Endodermal cell (in vitro differentiated cells): ENCODE measurements at regions not wholly inside any gene's neighbourhood (a gene's known extent, or its start where the extent isn't known, plus 50 kb on each side); places are given as distances from the start of the nearest gene placed in this dataset.
A peak's percentile ranks its signal among the peaks of the same experiment; 100 is the strongest.

Source experiments
- DNase-seq: peaks from one replicate; pipeline ENCODE4 v3.0.0-alpha.2; 2017
- H3K27ac ChIP-seq: 2 replicates; pipeline ENCODE4 v1.5.1; 2013; ENCODE audit warnings: mild to moderate bottlenecking, low read depth, low read length, moderate library complexity
- H3K27me3 ChIP-seq: 2 replicates; pipeline ENCODE4 v1.6.1; 2013; ENCODE audit warnings: mild to moderate bottlenecking, low read length, moderate library complexity; ENCODE audit not compliant: insufficient read depth, control insufficient read depth, poor library complexity, severe bottlenecking
- H3K36me3 ChIP-seq: 2 replicates; pipeline ENCODE4 v1.7.0; 2013; ENCODE audit warnings: mild to moderate bottlenecking, low read length, moderate library complexity; ENCODE audit not compliant: control insufficient read depth, insufficient read depth
- H3K4me1 ChIP-seq: one replicate; pipeline ENCODE4 v1.7.0; 2013; ENCODE audit warnings: low read length; ENCODE audit not compliant: control insufficient read depth, insufficient read depth
- H3K4me3 ChIP-seq: 2 replicates; pipeline ENCODE4 v1.5.1; 2013; ENCODE audit warnings: mild to moderate bottlenecking, low read length, moderate library complexity
- H3K9ac ChIP-seq: 2 replicates; pipeline ENCODE4 v1.6.1; 2013; ENCODE audit warnings: mild to moderate bottlenecking, low read length, moderate library complexity; ENCODE audit not compliant: poor library complexity, severe bottlenecking; ENCODE audit errors: extremely low read depth
- H3K9me3 ChIP-seq: 2 replicates; pipeline ENCODE4 v1.6.1; 2013; ENCODE audit warnings: mild to moderate bottlenecking, low read length, moderate library complexity; ENCODE audit not compliant: control insufficient read depth
- H3K27ac Mint-ChIP-seq: 2 replicates; pipeline ENCODE4 v1.8.0; 2020; ENCODE audit warnings: mixed read lengths
- H3K27me3 Mint-ChIP-seq: 2 replicates; pipeline ENCODE4 v1.8.0; 2021; ENCODE audit warnings: mild to moderate bottlenecking, mixed read lengths; ENCODE audit not compliant: insufficient read depth
- H3K36me3 Mint-ChIP-seq: 2 replicates; pipeline ENCODE4 v1.8.0; 2020; ENCODE audit warnings: low read depth, mixed read lengths
- H3K4me1 Mint-ChIP-seq: 2 replicates; pipeline ENCODE4 v1.8.0; 2020; ENCODE audit warnings: mixed read lengths
- H3K4me3 Mint-ChIP-seq: 2 replicates; pipeline ENCODE4 v1.8.0; 2020; ENCODE audit warnings: mild to moderate bottlenecking, moderate library complexity, mixed read lengths
- H3K9me3 Mint-ChIP-seq: 2 replicates; pipeline ENCODE4 v1.8.0; 2020; ENCODE audit warnings: mild to moderate bottlenecking, mixed read lengths
- CTCF ChIP-seq: fragments of 200-600 bp; sonication (generic); conservative IDR thresholded peaks from 2 replicates; pipeline ENCODE4 v1.5.0; 2021; ENCODE audit warnings: antibody characterized with exemption, mild to moderate bottlenecking
- WGBS, 2 experiments: methylation state at CpG; one replicate each; pipeline versions ENCODE4 v1.1.5 to v1.1.7; 2013; ENCODE audit warnings: missing lambda C conversion rate in 2 of 2, mixed read lengths in 1 of 2; ENCODE audit not compliant: insufficient coverage in 1 of 2, insufficient read length in 1 of 2; 5-methylcytosine and 5-hydroxymethylcytosine counted together

DNA sequence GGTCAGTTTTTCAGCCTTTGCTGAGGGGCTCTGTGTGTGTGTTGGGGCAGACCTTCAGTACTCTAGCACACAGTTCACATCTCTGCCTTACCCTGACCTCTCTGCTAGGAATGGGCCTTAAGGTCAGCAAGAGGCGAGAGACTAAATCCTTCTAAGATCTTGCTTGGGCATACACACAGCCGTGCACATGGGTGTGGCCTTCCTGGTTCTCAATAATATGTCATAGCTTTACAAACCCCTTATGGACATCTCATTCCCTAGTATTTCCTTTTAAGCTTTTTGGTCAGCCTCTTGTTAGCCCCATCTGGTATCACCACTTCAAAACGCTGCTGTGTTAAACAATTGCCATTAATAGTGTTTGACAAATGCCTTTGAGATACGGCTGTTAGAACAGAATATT lies 69.4 kb upstream of the SPATA13 start:
- DNase-seq, result no peak
- Histone ChIP-seq H3K27ac (no peak overlapping the region), H3K4me3 (no peak overlapping the region), H3K4me1 (no peaks in the 10 kb centered on the region), H3K9ac (no peak overlapping the region), H3K27me3 (no peaks in the 10 kb centered on the region), H3K36me3 (no peaks in the 10 kb centered on the region), H3K9me3 (no peaks in the 10 kb centered on the region)
- Mint-ChIP-seq H3K27ac (no peak overlapping the region), H3K9me3 (no peaks in the 10 kb centered on the region), H3K27me3 (no peaks in the 10 kb centered on the region), H3K4me1 (peaks cover 10% of the 10 kb centered on the region), H3K36me3 (no peaks in the 10 kb centered on the region), H3K4me3 (no peak overlapping the region)
- no peak for TF ChIP-seq CTCF
- 94 to 95% methylated on average over 4 of the region's 4 CpGs for WGBS, 2 experiments

GRCh38 chr13:24092108-24092507 lies 68.4 kb upstream of the SPATA13 start:
- Histone ChIP-seq H3K27me3 (no peaks in the 10 kb centered on the region), H3K9me3 (no peaks in the 10 kb centered on the region), H3K4me3 (no peak overlapping the region), H3K9ac (no peak overlapping the region), H3K4me1 (no peaks in the 10 kb centered on the region), H3K27ac (no peak overlapping the region), H3K36me3 (no peaks in the 10 kb centered on the region)
- WGBS, 2 experiments, result 100% methylated on average over 1 of the region's 1 CpG; no CpG with 5 or more reads in 1 of the 2 experiments
- TF ChIP-seq CTCF, result no peak
- Mint-ChIP-seq H3K4me3 (no peak overlapping the region), H3K9me3 (no peaks in the 10 kb centered on the region), H3K4me1 (peaks cover 1% of the 10 kb centered on the region), H3K27ac (no peak overlapping the region), H3K36me3 (no peaks in the 10 kb centered on the region), H3K27me3 (no peaks in the 10 kb centered on the region)
- no peak for DNase-seq

GRCh38 chr13:24093047-24093446 lies 67.5 kb upstream of the SPATA13 start:
- Mint-ChIP-seq H3K4me1 (no peaks in the 10 kb centered on the region), H3K27me3 (no peaks in the 10 kb centered on the region), H3K4me3 (no peak overlapping the region), H3K9me3 (no peaks in the 10 kb centered on the region), H3K36me3 (no peaks in the 10 kb centered on the region), H3K27ac (no peak overlapping the region)
- H3K27ac ChIP-seq, result peak overlapping the region; percentile 72
- no peaks in the 10 kb centered on the region for H3K9me3 ChIP-seq
- no peak overlapping the region for H3K9ac ChIP-seq
- no peaks in the 10 kb centered on the region for H3K27me3 ChIP-seq
- TF ChIP-seq CTCF, result no peak
- DNase-seq, result no peak
- H3K4me3 ChIP-seq, result no peak overlapping the region
- WGBS, 2 experiments, result 45 to 77% methylated on average over 3 of the region's 3 CpGs
- no peaks in the 10 kb centered on the region for H3K4me1 ChIP-seq
- no peaks in the 10 kb centered on the region for H3K36me3 ChIP-seq
